ENCODE measurements at regions not wholly inside any gene's neighbourhood (a gene's known extent, or its start where the extent isn't known, plus 50 kb on each side); places are given as distances from the start of the nearest gene placed in this dataset.

DNA sequence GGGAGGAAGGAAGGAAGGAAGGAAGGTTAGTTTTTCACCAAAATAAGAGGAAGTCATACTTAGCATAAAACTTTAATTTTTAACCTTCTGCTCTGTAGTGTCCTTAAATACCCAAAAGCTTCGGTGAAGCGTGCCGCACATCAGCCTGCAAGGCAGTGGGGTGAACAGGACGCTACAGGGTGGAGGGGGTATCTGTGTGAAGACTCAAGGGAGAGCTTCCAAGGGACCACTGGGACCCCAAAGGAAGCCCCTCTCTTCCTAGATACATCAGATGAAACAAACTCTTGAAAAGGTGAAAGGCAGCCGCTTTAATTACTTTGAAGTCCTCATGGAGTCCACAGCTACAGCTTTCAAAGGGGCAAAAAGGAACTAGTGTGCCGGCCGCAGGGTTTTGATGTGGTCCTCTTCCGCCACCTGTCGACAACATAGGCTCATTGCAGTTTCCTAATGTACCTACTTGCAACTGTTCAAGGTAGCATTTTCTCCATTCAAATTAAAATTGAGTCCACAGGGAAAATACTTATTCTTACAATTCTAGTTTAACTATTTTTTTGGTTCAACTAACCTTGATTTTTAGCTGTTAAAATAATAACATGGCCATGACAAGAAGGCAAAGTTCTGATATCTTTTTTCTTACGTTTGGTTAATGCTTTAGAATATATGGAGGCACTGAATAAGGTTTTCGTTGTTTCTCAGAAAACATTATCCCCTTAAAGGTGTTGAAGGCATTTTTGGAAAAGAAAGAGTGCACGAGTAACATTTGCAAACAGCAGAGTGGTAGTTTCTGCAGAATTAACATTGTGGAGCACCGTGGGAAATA, 135.0 kb upstream of the RIPOR2 start:
- H3K4me3 ChIP-seq (ENCODE audit: low read depth, low read length), result no peak overlapping the region
- TF ChIP-seq, protein P1, sequence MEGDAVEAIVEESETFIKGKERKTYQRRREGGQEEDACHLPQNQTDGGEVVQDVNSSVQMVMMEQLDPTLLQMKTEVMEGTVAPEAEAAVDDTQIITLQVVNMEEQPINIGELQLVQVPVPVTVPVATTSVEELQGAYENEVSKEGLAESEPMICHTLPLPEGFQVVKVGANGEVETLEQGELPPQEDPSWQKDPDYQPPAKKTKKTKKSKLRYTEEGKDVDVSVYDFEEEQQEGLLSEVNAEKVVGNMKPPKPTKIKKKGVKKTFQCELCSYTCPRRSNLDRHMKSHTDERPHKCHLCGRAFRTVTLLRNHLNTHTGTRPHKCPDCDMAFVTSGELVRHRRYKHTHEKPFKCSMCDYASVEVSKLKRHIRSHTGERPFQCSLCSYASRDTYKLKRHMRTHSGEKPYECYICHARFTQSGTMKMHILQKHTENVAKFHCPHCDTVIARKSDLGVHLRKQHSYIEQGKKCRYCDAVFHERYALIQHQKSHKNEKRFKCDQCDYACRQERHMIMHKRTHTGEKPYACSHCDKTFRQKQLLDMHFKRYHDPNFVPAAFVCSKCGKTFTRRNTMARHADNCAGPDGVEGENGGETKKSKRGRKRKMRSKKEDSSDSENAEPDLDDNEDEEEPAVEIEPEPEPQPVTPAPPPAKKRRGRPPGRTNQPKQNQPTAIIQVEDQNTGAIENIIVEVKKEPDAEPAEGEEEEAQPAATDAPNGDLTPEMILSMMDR (conservative IDR thresholded peaks at IDR 0.05; ENCODE audit: low read depth, low read length), result peak; percentile 96

DNA sequence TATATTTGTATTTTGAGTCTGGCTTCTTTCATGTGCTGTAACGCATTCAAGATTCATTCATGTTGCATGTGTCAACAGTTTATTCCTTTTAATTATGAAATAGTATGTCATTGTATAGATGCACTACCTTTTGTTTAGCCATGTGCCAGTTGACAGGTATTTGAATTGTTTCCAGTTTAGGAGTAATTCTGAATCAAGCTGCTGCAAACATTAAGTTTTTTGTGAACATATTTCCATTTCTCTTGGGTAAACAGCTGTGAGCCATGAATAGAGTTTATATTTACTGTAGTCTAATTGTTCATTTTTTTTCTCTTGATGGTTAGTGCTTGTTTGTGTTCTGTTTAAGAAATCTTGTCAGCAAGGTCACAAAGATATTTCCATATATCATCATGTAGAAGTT, 142.4 kb upstream of the RIPOR2 start:
- H3K4me3 ChIP-seq (ENCODE audit: low read depth, low read length), result no peak overlapping the region
- DNase-seq (ENCODE audit: low read depth), result no peak
- TF ChIP-seq, protein P1 (conservative IDR thresholded peaks at IDR 0.05; ENCODE audit: low read depth, low read length), result no peak

More for the DNA sequence above, 135.0 kb upstream of the RIPOR2 start:
- DNase-seq (ENCODE audit: low read depth), result peak; percentile 93

DNA sequence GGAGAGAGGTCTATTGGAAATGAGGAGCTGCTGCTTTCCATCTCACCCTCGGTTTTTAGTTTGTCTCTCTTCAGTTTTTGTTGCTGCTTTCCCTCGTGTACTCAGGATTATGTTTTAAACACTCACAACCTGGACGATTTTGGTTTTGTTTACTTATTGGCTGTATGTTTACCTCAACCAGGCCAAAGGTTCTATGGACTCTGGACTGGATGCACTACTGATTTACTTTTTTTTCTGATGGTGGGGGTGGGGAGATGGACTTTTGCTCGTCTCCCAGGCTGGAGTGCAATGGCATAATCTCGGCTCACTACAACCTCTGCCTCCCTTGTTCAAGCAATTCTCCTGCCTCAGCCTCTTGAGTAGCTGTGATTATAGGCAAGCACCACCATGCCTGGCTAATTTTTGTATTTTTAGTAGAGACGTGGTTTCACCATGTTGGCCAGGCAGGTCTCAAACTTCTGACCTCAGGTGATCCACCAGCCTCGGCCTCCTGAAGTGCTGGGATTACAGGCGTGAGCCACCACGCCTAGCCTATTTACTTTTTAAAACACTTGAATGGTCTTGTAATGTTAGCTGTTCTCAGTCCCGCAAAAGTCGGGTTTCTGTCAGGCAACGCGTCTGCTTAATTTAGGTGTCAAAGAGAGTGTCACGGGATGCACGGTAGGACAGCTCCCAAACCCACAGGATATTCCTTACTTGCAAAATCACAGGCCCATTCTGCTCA, 148.2 kb upstream of the RIPOR2 start:
- DNase-seq (ENCODE audit: low read depth), result no peak
- no peak overlapping the region for H3K4me3 ChIP-seq (ENCODE audit: low read depth, low read length)
- TF ChIP-seq, protein P1 (conservative IDR thresholded peaks at IDR 0.05; ENCODE audit: low read depth, low read length), result no peak

DNA sequence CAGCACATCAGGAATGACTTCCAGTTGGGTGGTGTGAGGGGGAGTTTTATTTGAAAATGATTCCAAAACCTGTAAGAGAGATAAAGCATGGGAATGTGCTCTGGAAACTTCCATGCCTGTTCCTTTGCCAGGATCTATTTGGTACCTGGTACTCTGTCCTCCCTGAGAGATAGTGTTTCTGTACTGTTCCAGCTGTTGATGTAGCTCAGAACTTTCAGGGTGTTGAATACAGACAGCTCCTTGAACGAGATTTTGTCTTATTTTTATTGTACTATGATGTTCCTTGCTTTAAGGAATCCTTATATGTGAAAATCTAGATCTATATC, 148.7 kb upstream of the RIPOR2 start:
- no peak for DNase-seq (ENCODE audit: low read depth)
- TF ChIP-seq, protein P1 (conservative IDR thresholded peaks at IDR 0.05; ENCODE audit: low read depth, low read length), result no peak
- no peak overlapping the region for H3K4me3 ChIP-seq (ENCODE audit: low read depth, low read length)

DNA sequence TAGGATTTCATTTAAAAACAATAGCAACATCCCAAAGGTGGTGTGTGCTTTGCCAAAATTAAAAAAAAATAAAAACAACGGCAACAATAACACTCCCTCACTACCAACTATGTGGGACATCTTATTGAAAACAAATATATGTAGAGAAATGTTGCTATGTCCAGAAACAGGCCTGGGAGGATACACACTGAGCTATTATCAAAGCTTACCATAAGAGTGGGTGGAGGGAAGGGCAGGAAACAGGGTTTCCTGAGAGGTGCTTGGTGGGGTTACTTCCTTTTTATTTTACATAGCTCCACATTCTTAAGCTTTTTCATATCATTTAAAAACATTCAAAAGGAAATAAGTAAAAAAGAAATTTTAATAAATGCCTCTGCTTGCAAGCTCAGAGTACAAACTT, 150.0 kb upstream of the RIPOR2 start:
- no peak overlapping the region for H3K4me3 ChIP-seq (ENCODE audit: low read depth, low read length)
- TF ChIP-seq, protein P1 (conservative IDR thresholded peaks at IDR 0.05; ENCODE audit: low read depth, low read length), result no peak
- DNase-seq (ENCODE audit: low read depth), result peak; percentile 36

DNA sequence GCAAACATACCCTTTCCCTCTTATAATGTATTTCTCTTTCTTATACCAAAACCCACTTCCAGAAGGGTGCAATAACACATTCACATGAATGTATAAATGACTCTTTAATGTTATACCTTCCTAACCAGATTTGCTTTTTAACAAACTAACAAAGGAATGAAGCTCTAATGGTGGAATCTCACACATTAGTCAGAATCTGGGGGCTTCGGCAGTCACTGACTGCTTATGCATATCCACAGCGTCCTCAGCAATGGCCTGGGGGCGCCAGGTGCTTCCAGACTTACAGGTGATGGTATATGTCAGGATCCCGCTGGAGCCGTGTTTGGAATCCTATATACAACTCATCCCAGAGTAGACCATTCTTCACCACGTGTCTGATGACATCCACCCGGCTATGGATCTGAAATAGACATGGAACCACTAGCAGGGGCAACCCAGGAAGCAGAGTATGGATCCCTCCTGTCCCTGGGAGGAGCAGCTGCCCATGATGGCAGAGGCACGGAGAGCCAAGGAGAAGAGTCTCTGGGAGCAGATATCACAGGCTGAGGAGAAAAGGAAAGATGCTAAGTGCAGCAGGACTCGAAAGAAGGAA, 150.8 kb upstream of the RIPOR2 start:
- TF ChIP-seq, protein P1 (conservative IDR thresholded peaks at IDR 0.05; ENCODE audit: low read depth, low read length), result no peak
- DNase-seq (ENCODE audit: low read depth), result no peak
- H3K4me3 ChIP-seq (ENCODE audit: low read depth, low read length), result no peak overlapping the region

All from choroid plexus epithelial cell (primary cell).